ENCODE measurements at regions not wholly inside any gene's neighbourhood (a gene's known extent, or its start where the extent isn't known, plus 50 kb on each side); places are given as distances from the start of the nearest gene placed in this dataset.

- DNase-seq (ENCODE audit: low read depth) = no peak
- H3K4me3 ChIP-seq (ENCODE audit: low read length) = no peak overlapping the region
- no peak for TF ChIP-seq CTCF (IDR thresholded peaks at IDR 0.05; ENCODE audit: insufficient read depth, low read depth, low read length, missing control alignments)
Measured at GRCh38 chr1:93023281-93023680, 55.8 kb upstream of the MTF2 start.

- no peak for DNase-seq (ENCODE audit: low read depth)
- no peak for TF ChIP-seq CTCF (IDR thresholded peaks at IDR 0.05; ENCODE audit: insufficient read depth, low read depth, low read length, missing control alignments)
- no peak overlapping the region for H3K4me3 ChIP-seq (ENCODE audit: low read length)
Measured at GRCh38 chr1:93025572-93025971, 53.5 kb upstream of the MTF2 start.

- TF ChIP-seq CTCF (IDR thresholded peaks at IDR 0.05; ENCODE audit: insufficient read depth, low read depth, low read length, missing control alignments) = no peak
- no peak overlapping the region for H3K4me3 ChIP-seq (ENCODE audit: low read length)
- no peak for DNase-seq (ENCODE audit: low read depth)
Measured at GRCh38 chr1:93028542-93028941, 50.5 kb upstream of the MTF2 start.

Data from epithelial cell of esophagus (primary cell).